ENCODE measurements at regions not wholly inside any gene's neighbourhood (a gene's known extent, or its start where the extent isn't known, plus 50 kb on each side); places are given as distances from the start of the nearest gene placed in this dataset.
A peak's percentile ranks its signal among the peaks of the same experiment; 100 is the strongest.

DNA sequence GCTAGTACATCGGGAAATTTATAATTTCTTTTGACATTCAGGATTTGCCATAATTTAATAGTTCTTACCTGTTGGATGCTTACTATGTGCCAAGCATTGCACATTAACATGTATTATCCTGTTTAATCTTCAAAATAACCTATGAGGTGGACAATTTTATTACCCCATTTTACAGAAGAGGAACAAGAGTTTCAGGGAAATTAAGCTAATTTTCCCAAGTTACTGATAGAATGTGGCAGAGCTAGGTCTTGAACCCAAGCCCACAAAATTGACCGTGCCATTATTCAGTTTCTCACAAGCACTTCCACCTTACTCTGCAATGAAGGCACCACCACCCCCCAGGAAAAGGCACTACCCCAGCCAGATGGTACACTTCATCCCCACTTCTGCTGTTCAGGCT is 161.1 kb upstream of the PLEKHG7 start:
- no peak overlapping the region for H3K4me3 ChIP-seq
- intact Hi-C loops (cut with DNase I), result no loop called here
- no peaks in the 10 kb centered on the region for H3K36me3 ChIP-seq
- no peaks in the 10 kb centered on the region for H3K9me3 ChIP-seq
- no peaks in the 10 kb centered on the region for H3K27me3 ChIP-seq
- TF ChIP-seq, protein P1, sequence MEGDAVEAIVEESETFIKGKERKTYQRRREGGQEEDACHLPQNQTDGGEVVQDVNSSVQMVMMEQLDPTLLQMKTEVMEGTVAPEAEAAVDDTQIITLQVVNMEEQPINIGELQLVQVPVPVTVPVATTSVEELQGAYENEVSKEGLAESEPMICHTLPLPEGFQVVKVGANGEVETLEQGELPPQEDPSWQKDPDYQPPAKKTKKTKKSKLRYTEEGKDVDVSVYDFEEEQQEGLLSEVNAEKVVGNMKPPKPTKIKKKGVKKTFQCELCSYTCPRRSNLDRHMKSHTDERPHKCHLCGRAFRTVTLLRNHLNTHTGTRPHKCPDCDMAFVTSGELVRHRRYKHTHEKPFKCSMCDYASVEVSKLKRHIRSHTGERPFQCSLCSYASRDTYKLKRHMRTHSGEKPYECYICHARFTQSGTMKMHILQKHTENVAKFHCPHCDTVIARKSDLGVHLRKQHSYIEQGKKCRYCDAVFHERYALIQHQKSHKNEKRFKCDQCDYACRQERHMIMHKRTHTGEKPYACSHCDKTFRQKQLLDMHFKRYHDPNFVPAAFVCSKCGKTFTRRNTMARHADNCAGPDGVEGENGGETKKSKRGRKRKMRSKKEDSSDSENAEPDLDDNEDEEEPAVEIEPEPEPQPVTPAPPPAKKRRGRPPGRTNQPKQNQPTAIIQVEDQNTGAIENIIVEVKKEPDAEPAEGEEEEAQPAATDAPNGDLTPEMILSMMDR (IDR thresholded peaks at IDR 0.05), result no peak
- H3K27ac ChIP-seq, result no peak overlapping the region
- peaks cover 11% of the 10 kb centered on the region for H3K4me1 ChIP-seq
- no peak overlapping the region for H3K9ac ChIP-seq (ENCODE audit: low read depth in 2 of 2, low read length in 2 of 2)
- DNase-seq, result no peak

DNA sequence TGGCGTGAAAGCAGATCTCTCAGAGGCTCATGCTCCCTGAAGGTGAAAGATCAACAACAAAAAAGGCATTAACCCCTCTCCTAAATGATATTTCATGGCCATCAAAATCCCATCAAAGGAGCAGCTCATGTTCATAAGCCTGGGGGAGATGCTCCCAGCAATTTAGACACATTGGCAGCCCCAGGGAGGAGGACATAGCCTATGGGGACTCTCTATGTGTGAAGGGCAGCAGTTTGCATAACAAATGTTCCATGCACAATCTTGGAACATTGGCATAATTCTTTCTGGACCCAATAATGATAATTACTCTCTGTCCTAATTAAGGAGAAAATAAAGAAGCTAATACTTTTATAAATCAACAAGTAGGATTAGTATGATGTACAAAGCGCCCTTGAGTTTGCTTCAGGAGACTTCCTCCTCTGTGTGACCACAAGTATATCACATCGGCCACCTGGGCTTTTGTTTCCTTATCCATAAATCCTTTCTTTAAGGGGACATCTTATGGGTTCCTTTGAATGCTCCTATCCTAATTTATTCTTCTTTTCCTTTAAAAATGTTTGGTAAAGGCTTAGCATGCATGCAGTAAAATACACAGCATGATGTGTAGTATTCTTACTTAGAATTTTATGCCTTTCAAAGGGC is 161.9 kb upstream of the PLEKHG7 start:
- DNase-seq, result no peak
- no peaks in the 10 kb centered on the region for H3K27me3 ChIP-seq
- no peaks in the 10 kb centered on the region for H3K36me3 ChIP-seq
- H3K27ac ChIP-seq, result no peak overlapping the region
- no peaks in the 10 kb centered on the region for H3K9me3 ChIP-seq
- peaks cover 11% of the 10 kb centered on the region for H3K4me1 ChIP-seq
- TF ChIP-seq, protein P1 (IDR thresholded peaks at IDR 0.05), result no peak
- no peak overlapping the region for H3K4me3 ChIP-seq
- intact Hi-C loops (cut with DNase I), result no loop called here
- H3K9ac ChIP-seq (ENCODE audit: low read depth in 2 of 2, low read length in 2 of 2), result no peak overlapping the region

DNA sequence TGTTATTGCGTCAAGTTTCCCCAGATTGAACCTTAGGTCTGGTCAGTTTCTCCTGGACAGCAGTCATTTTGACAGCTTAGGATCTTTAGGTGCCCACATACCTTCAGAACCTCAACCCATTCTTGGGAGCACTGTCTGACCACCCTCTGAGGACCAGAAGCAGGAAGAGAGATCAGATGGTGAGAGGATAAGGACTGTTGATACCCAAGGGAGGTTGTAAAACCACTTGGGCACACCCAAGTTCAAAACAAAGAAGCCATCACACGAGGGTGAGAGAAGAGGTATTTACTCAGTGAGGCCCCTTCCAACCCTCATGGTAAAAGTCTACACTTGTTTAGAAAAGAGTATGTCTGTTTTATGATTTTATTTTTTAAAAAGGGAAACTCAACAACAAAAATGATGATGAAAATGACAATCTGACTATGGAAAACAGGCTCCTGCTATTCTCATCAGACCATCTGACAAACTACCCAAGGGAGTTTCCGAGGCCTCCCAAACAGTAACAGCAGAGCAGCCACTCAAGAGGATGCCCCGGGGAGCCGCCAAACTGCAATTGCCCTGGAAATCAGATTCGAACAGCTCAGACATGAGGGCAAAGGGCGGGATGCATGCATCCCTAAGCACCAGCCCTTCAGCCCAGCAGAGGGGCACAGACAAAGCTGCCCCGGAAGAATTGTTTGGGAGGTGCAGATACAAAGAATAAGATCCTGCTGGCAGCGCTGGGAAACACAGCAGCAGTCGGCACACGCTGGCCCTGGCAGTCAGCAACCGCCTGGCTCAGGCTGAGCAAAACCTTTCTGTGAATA is 162.6 kb upstream of the PLEKHG7 start:
- Histone ChIP-seq H3K4me3 (no peak overlapping the region), H3K27ac (peak overlapping the region; percentile 29), H3K4me1 (peaks cover 11% of the 10 kb centered on the region), H3K27me3 (no peaks in the 10 kb centered on the region), H3K36me3 (no peaks in the 10 kb centered on the region), H3K9me3 (no peaks in the 10 kb centered on the region), H3K9ac (ENCODE audit: low read depth in 2 of 2, low read length in 2 of 2) (no peak overlapping the region)
- TF ChIP-seq, protein P1 (IDR thresholded peaks at IDR 0.05), result no peak
- peak; percentile 27 for DNase-seq
- intact Hi-C loops (cut with DNase I), result no loop called here

DNA sequence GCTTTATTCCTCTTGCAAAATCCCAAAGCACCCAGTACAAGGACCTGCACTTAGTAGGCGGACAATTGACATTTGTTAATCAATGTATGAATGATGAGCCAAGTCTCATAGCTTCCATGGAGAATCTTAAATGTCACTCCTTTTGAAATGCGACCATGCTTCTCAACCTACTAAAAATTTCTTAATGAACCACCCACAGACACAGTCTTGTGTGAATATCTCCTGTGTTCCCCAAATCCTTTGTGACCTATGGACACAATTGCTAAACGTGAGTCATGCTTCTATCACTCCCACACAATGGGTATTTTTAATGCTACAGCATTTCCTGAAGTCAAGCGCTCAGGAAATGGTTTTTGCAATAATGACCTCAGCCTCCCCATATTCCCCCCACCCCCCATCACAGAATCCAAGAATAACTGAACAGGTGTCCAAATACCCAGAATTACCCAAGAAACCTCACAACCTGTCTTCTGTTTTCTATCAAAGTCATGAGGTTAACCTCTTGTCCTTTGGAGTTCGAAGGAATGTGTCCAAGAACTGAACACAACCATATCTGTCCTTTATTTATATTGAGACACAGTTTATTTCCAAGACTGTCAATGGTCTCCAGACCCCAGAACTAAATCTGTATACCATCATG is 163.6 kb upstream of the PLEKHG7 start:
- TF ChIP-seq, protein P1 (IDR thresholded peaks at IDR 0.05), result no peak
- peaks cover 5% of the 10 kb centered on the region for H3K4me1 ChIP-seq

DNA sequence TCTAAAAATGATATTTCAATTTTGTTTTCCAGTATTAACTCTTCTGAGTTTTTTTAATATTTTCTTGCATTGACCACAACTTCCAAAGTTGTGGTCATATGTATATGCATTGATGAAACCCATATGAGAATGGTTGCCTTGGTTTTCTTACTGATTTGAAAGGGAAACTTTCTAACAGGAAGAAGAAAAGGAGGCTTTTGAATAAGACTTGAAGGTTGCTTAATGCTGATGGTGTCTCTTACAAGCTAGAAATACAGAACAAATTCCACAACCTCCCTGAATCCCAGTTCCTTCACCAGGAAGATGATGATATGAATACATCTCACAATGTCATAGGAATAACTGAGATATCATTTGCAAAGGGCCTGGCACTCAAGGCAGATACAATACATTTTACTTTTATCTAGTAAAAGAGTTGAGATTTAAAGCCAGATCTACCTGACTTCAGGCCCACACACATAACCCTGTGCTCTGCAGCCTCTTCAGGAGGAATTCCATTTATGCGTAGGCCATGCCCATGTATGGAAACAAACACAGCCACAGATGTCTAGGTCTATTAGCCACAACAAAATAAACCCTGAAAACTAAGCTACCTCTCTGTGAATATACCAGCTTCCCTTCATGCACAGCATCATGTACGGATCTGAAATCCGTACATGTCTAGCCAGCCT is 165.4 kb upstream of the PLEKHG7 start:
- H3K27me3 ChIP-seq, result no peaks in the 10 kb centered on the region
- H3K27ac ChIP-seq, result no peak overlapping the region
- H3K9ac ChIP-seq (ENCODE audit: low read depth in 2 of 2, low read length in 2 of 2), result no peak overlapping the region
- no peak for DNase-seq
- H3K4me1 ChIP-seq, result peaks cover 5% of the 10 kb centered on the region
- no peaks in the 10 kb centered on the region for H3K36me3 ChIP-seq
- TF ChIP-seq, protein P1 (IDR thresholded peaks at IDR 0.05), result no peak
- H3K9me3 ChIP-seq, result no peaks in the 10 kb centered on the region
- intact Hi-C loops (cut with DNase I), result no loop called here
- H3K4me3 ChIP-seq, result no peak overlapping the region

More for the DNA sequence above, 163.6 kb upstream of the PLEKHG7 start:
- intact Hi-C loops (cut with DNase I), result no loop called here
- Histone ChIP-seq H3K27ac (peak overlapping the region; percentile 29), H3K9ac (ENCODE audit: low read depth in 2 of 2, low read length in 2 of 2) (no peak overlapping the region), H3K27me3 (no peaks in the 10 kb centered on the region), H3K36me3 (no peaks in the 10 kb centered on the region), H3K4me3 (no peak overlapping the region), H3K9me3 (no peaks in the 10 kb centered on the region)
- DNase-seq, result no peak

All from colonic mucosa (tissue), 4 donors.